ENCODE measurements at regions not wholly inside any gene's neighbourhood (a gene's known extent, or its start where the extent isn't known, plus 50 kb on each side); places are given as distances from the start of the nearest gene placed in this dataset.

DNA sequence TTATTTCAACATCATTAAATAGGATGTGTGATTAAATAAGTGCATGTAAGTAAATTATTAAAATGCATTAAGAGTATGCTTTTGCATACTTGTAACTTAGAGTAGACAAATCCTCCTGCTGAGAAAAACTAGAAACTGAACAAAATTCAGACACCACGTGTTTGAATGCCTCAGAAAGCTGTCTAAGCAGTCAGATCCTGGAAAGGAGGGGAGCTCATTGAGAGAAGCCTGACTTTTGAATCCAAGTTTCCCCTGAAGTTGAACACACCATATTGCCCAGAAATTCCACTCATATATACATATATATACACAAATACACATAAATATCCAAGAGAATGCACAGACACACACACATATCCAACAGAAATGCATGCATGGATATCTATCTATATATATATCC lies 190.0 kb upstream of the BMP2 start:
- ATAC-seq (ENCODE audit: low read depth) = no peak
- H3K9me3 ChIP-seq (ENCODE audit: severe bottlenecking) = no peaks in the 10 kb centered on the region
- H3K27me3 ChIP-seq (ENCODE audit: insufficient read depth, poor library complexity, severe bottlenecking) = no peaks in the 10 kb centered on the region
- no peak for DNase-seq (ENCODE audit: low spot score)
- H3K27ac ChIP-seq (ENCODE audit: poor library complexity, severe bottlenecking) = no peak overlapping the region
- TF ChIP-seq, protein P1, sequence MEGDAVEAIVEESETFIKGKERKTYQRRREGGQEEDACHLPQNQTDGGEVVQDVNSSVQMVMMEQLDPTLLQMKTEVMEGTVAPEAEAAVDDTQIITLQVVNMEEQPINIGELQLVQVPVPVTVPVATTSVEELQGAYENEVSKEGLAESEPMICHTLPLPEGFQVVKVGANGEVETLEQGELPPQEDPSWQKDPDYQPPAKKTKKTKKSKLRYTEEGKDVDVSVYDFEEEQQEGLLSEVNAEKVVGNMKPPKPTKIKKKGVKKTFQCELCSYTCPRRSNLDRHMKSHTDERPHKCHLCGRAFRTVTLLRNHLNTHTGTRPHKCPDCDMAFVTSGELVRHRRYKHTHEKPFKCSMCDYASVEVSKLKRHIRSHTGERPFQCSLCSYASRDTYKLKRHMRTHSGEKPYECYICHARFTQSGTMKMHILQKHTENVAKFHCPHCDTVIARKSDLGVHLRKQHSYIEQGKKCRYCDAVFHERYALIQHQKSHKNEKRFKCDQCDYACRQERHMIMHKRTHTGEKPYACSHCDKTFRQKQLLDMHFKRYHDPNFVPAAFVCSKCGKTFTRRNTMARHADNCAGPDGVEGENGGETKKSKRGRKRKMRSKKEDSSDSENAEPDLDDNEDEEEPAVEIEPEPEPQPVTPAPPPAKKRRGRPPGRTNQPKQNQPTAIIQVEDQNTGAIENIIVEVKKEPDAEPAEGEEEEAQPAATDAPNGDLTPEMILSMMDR (IDR thresholded peaks at IDR 0.05; ENCODE audit: poor library complexity, severe bottlenecking) = no peak
- peaks cover 4% of the 10 kb centered on the region for H3K4me1 ChIP-seq (ENCODE audit: insufficient read depth, poor library complexity, severe bottlenecking)
- no peaks in the 10 kb centered on the region for H3K36me3 ChIP-seq (ENCODE audit: low read depth)
- no peak overlapping the region for H3K4me3 ChIP-seq (ENCODE audit: severe bottlenecking)

DNA sequence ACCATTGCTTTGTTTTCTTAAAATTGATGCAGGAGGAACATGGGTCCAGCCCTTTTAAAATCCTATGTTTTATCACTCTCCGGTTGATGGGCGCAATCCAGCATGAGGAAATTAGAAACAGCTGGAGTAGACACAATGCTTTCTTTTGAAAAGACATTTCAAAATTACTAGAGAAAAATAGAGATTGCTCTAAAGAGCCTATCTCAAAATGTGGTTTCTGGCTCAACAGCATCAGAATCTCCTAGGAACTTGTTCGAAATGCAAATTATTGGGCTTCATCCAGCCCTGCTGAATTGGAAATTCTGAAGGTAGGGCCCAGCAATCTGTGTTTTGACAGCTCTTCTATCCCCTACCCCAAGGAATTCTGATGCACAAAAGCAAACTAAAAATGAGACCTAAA lies 190.8 kb upstream of the BMP2 start:
- no peak for DNase-seq (ENCODE audit: low spot score)
- ATAC-seq (ENCODE audit: low read depth) = no peak
- no peak overlapping the region for H3K27ac ChIP-seq (ENCODE audit: poor library complexity, severe bottlenecking)
- H3K36me3 ChIP-seq (ENCODE audit: low read depth) = no peaks in the 10 kb centered on the region
- no peaks in the 10 kb centered on the region for H3K9me3 ChIP-seq (ENCODE audit: severe bottlenecking)
- TF ChIP-seq, protein P1 (IDR thresholded peaks at IDR 0.05; ENCODE audit: poor library complexity, severe bottlenecking) = no peak
- no peaks in the 10 kb centered on the region for H3K27me3 ChIP-seq (ENCODE audit: insufficient read depth, poor library complexity, severe bottlenecking)
- no peak overlapping the region for H3K4me3 ChIP-seq (ENCODE audit: severe bottlenecking)
- H3K4me1 ChIP-seq (ENCODE audit: insufficient read depth, poor library complexity, severe bottlenecking) = peaks cover 3% of the 10 kb centered on the region

DNA sequence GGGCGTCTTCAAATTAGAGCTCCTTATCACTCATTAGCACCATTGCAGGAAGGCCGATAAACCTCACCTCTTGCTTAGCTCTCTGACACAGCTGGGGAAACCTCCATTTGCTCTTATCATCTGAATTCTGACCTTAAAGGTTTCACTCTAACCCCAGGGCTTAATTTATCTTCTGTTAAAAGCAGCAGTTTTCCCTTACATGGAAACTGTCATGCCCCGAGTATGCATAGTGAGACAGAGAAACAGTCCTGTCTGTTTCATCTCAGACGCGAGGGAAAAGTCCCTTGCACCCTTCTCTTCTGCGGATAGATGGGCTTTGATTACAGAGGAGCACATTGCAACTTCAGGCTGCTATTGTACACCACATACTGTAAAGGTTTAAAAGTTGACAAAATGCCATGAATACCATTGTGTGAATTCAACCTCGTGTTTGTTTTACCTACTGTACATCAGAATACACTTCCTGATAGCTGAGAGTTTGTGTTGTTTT lies 191.5 kb upstream of the BMP2 start:
- Histone ChIP-seq H3K27me3 (ENCODE audit: insufficient read depth, poor library complexity, severe bottlenecking) (no peaks in the 10 kb centered on the region), H3K9me3 (ENCODE audit: severe bottlenecking) (no peaks in the 10 kb centered on the region), H3K36me3 (ENCODE audit: low read depth) (no peaks in the 10 kb centered on the region), H3K27ac (ENCODE audit: poor library complexity, severe bottlenecking) (no peak overlapping the region), H3K4me1 (ENCODE audit: insufficient read depth, poor library complexity, severe bottlenecking) (peaks cover 3% of the 10 kb centered on the region), H3K4me3 (ENCODE audit: severe bottlenecking) (no peak overlapping the region)
- DNase-seq (ENCODE audit: low spot score) (no peak), ATAC-seq (ENCODE audit: low read depth) (peak; percentile 77)
- TF ChIP-seq, protein P1 (IDR thresholded peaks at IDR 0.05; ENCODE audit: poor library complexity, severe bottlenecking) = no peak

DNA sequence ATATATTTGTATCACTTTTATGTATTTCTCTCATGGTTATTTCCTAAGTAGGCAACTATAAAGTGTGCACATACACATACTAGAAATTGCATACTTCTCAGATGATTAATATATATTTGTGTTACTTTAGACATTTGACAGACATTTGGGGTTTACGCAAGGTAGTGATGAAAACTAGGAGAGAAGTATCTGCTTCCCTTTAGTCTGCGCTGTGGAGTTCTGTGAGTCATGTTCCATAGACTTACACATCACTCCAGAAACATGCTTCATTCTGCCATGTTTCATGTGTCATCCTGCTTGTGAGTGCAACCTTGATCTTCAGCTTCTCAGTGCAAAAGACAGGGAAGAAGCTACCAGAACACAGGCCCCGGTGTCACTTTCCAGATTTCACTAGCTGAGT lies 200.7 kb upstream of the BMP2 start:
- Histone ChIP-seq H3K36me3 (ENCODE audit: low read depth) (no peaks in the 10 kb centered on the region), H3K4me3 (ENCODE audit: severe bottlenecking) (no peak overlapping the region), H3K27ac (ENCODE audit: poor library complexity, severe bottlenecking) (peak overlapping the region; percentile 51), H3K27me3 (ENCODE audit: insufficient read depth, poor library complexity, severe bottlenecking) (no peaks in the 10 kb centered on the region), H3K9me3 (ENCODE audit: severe bottlenecking) (no peaks in the 10 kb centered on the region), H3K4me1 (ENCODE audit: insufficient read depth, poor library complexity, severe bottlenecking) (peaks cover 17% of the 10 kb centered on the region)
- TF ChIP-seq, protein P1 (IDR thresholded peaks at IDR 0.05; ENCODE audit: poor library complexity, severe bottlenecking) = no peak
- peak; percentile 74 for DNase-seq (ENCODE audit: low spot score)
- peak; percentile 97 for ATAC-seq (ENCODE audit: low read depth)

DNA sequence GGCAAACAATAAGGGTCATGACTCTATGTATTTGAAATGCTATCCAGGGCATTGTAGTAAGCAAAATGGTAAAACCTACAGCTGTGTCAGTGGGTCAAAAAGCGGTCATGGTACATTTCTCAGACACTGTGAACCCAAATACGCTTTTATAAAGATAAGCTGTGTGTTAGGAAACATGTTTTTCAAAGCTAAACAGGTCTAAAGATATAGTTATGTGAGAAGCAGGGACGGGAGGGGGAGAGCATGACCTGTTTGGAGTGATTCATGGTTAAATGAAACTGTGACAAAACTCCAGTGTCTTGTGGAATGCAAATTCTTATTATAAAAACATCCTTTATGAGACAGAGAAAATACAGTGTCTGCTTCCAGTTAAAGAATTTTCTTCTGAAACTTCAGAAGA lies 205.4 kb upstream of the BMP2 start:
- Histone ChIP-seq H3K27ac (ENCODE audit: poor library complexity, severe bottlenecking) (peak overlapping the region; percentile 51), H3K9me3 (ENCODE audit: severe bottlenecking) (no peaks in the 10 kb centered on the region), H3K4me1 (ENCODE audit: insufficient read depth, poor library complexity, severe bottlenecking) (peaks cover 19% of the 10 kb centered on the region), H3K36me3 (ENCODE audit: low read depth) (no peaks in the 10 kb centered on the region), H3K4me3 (ENCODE audit: severe bottlenecking) (no peak overlapping the region), H3K27me3 (ENCODE audit: insufficient read depth, poor library complexity, severe bottlenecking) (no peaks in the 10 kb centered on the region)
- DNase-seq (ENCODE audit: low spot score) = no peak
- peak; percentile 67 for ATAC-seq (ENCODE audit: low read depth)
- TF ChIP-seq, protein P1 (IDR thresholded peaks at IDR 0.05; ENCODE audit: poor library complexity, severe bottlenecking) = no peak

Data from RWPE2 (cell line).